GM12892 (cell line): ENCODE measurements at regions not wholly inside any gene's neighbourhood (a gene's known extent, or its start where the extent isn't known, plus 50 kb on each side); places are given as distances from the start of the nearest gene placed in this dataset.

Source experiments
- DNase-seq: peaks from one replicate; pipeline ENCODE4 v3.0.0; 2011; ENCODE audit not compliant: insufficient read length
- FAIRE-seq: peaks from 2 replicates; lab custom pipeline; 2011; peaks lifted over from hg19 to GRCh38; lab: Jason Lieb, UNC
- POLR2A ChIP-seq: IDR thresholded peaks from 2 replicates; pipeline ENCODE4 v1.6.1; 2011; ENCODE audit warnings: low read depth, low read length, control low read depth
- POLR2AphosphoS5 ChIP-seq: IDR thresholded peaks from 2 replicates; pipeline ENCODE4 v1.6.1; 2011; ENCODE audit warnings: low read depth, low read length, control low read depth
- TAF1 ChIP-seq: IDR thresholded peaks from 2 replicates; pipeline ENCODE4 v1.6.1; 2011; ENCODE audit warnings: low read depth, mild to moderate bottlenecking, control low read depth, low read length, borderline replicate concordance

DNA sequence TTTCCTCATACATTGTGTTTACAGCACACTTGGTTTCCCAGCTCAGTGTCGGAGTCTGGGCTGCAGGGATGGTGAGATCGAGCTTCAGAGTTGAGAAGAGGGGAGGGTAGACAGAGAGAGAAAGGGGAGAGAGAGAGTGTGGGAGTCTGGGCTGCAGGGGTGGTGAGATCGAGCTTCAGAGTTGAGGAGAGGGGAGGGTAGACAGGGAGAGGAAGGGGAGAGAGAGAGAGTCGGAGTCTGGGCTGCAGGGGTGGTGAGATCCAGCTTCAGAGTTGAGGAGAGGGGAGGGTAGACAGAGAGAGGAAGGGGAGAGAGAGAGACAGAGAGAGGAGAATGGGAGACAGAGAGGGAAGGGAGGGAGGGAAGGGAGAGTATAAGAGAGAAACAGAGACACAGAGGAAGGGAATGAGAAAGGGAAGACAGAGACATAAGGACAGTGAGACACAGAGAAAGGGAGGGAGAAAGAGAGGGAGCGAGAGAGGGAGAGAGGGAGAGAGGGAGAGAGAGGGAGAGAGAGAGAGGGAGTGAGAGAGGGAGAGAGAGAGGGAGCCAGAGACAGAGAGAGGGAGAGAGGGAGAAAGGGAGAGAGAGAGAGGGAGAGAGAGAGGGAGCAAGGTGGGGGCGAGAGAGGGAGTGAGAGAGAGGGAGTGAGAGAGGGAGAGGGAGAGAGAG, 222.7 kb upstream of the GMDS start:
- TF ChIP-seq POLR2A = no peak
- no peak for TF ChIP-seq TAF1
- TF ChIP-seq POLR2AphosphoS5 = no peak
- FAIRE-seq (no peak), DNase-seq (no peak)

GRCh38 chr6:2465336-2465735, 219.9 kb upstream of the GMDS start:
- FAIRE-seq (no peak), DNase-seq (no peak)
- TF ChIP-seq POLR2AphosphoS5 = no peak
- no peak for TF ChIP-seq POLR2A
- TF ChIP-seq TAF1 = no peak

GRCh38 chr6:2464641-2465040, 219.2 kb upstream of the GMDS start:
- DNase-seq (no peak), FAIRE-seq (no peak)
- TF ChIP-seq TAF1 = no peak

DNA sequence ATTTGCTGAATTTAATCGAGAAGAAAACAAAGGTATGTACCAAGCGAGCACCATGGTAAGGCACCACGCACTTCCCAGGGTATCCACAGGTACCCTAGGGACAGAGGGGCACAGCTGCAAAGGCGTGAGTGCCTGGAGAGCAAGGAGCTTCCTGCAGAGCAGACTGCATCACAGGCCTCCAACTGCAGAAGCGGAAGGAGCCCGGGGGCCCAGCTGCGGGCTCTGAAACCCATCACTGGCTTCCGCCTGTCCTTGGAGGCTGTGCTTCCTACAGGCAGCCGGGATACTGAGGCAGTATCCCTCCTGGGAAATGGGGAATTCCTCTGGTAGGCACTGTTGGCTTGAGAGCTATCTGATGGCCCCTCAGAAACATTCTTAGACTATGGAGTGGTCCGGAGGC, 217.4 kb upstream of the GMDS start:
- DNase-seq = no peak
- FAIRE-seq = no peak
- TF ChIP-seq POLR2A = no peak

- TF ChIP-seq POLR2A = no peak
- no peak for TF ChIP-seq TAF1
- TF ChIP-seq POLR2AphosphoS5 = no peak
- FAIRE-seq = no peak
- no peak for DNase-seq
Measured at GRCh38 chr6:2460216-2460745, 214.9 kb upstream of the GMDS start.

- FAIRE-seq = no peak
- DNase-seq = no peak
- no peak for TF ChIP-seq POLR2A
- TF ChIP-seq POLR2AphosphoS5 = no peak
- no peak for TF ChIP-seq TAF1
Measured at GRCh38 chr6:2454180-2454579, 208.8 kb upstream of the GMDS start.

- DNase-seq (no peak), FAIRE-seq (no peak)
- TF ChIP-seq TAF1 = no peak
- TF ChIP-seq POLR2A = no peak
- no peak for TF ChIP-seq POLR2AphosphoS5
Measured at GRCh38 chr6:2450546-2450945, 205.1 kb upstream of the GMDS start.

- no peak for FAIRE-seq
- no peak for DNase-seq
- TF ChIP-seq POLR2AphosphoS5 (no peak), TAF1 (no peak), POLR2A (no peak)
Measured at GRCh38 chr6:2449572-2449940, 204.2 kb upstream of the GMDS start.

DNA sequence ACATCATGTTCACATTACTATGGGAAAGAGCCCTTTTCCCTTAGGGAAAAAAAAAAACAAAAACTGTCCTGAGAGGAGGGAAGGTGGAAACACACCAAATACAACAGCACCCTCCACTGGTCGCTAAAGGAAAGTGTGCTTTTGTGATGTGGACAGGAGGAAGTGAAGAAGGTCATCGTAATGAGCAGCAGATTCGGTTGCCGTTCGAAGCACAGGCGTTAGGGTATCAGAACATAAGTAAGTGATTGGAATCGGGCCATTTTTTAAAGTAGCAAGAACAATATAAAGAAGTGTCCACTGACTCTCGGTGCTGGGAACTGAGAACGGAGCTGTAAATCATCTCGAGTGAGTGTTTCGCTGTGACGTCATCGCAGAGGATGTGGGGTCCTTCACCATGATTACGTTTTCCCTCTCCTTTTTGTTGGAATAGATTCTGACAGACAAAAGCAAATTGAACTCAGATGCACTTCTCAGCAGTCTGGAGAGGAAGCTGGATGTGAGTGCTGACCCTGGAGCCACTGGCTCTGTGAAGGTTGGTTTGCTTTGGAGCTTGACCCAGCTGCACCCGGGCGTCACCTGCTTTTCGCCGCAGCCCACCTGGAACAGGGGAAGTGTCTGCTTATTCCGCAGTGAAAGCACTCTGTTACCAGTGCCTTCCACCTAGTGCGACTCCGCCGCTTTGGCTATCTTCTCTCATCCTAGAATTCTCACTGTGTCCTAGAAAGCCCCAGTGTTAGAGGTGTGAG, 203.6 kb upstream of the GMDS start:
- FAIRE-seq = peak; percentile 38
- no peak for DNase-seq
- TF ChIP-seq POLR2A (no peak), POLR2AphosphoS5 (no peak), TAF1 (no peak)

DNA sequence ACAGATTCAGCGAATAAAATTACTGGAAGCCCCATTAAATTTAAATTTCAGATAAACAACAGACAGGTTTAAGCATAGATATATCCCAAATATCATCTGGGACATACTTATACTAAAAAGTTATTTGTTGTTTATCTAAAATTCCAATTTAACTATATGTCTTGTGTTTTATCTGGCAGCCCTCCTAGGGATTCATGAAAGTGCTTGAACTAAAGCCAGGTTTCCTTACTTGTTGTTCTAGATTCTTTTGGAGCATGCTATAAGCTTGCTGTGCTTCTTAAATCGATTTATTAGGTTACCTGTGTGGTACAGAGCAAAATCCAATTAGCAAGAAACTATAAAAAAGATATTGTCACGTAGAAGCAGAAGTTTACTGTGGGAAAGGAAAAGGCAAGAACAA, 202.5 kb upstream of the GMDS start:
- FAIRE-seq = no peak
- TF ChIP-seq POLR2A = no peak
- no peak for TF ChIP-seq TAF1
- no peak for TF ChIP-seq POLR2AphosphoS5
- no peak for DNase-seq

DNA sequence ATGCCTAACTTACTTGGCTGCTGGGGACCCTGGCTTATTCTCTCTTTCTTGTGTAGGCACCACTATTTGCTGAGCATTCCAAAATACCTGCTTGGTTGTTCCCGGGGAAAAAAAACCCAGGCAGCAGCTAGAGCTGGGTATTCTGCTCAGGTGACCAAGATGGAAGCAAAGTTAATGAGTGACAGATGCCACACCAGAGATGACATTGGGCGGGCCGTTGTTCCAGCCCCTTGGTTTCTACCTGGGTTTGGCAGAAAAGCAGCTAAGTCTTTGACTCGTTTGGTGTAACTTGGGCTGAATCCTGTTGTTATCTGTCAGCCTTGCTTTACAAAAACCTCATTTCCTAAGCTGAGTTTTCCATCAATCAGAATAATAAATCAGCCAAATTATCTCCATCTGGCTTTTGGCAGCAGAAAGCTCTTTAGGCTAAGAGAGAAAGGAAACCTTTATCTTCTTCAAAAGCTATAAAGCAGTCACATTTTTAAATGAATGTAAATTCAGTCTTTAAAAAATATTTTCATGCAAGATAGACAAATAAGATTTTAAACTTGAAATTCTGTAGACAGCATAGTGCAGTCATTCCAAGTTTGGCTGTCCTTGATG, 202.0 kb upstream of the GMDS start:
- FAIRE-seq (no peak), DNase-seq (no peak)
- TF ChIP-seq POLR2AphosphoS5 = no peak
- TF ChIP-seq POLR2A = no peak
- no peak for TF ChIP-seq TAF1
